PC-9 (cell line): ENCODE measurements at regions not wholly inside any gene's neighbourhood (a gene's known extent, or its start where the extent isn't known, plus 50 kb on each side); places are given as distances from the start of the nearest gene placed in this dataset.

Experiments used
- BruUV-seq: library from RNA; stranded (reverse); fragments of 400-500 nt; replicated peaks from 2 replicates; lab custom pipeline; 2021; lab: Mats Ljungman, UMichigan
- CTCF ChIA-PET: fragments of 300-600 bp; sonication (Branson Sonifier 250); formaldehyde crosslinking; loops from one replicate; lab custom pipeline; 2022; ENCODE audit warnings: antibody characterized with exemption; lab: Charles Lee
- POLR2A ChIA-PET: fragments of 300-600 bp; sonication (Branson Sonifier 250); formaldehyde crosslinking; loops from one replicate; lab custom pipeline; 2022; ENCODE audit warnings: antibody characterized with exemption; ENCODE audit not compliant: unreplicated experiment; lab: Charles Lee
- DNase-seq, 2 experiments: peaks; one replicate each; pipeline versions ENCODE4 v3.0.0 to v3.0.0-alpha.2; 2015 to 2022; ENCODE audit warnings: mixed read lengths in 1 of 2
- H2AFZ ChIP-seq: fragments of 200-600 bp; sonication (generic); 2 replicates; pipeline ENCODE4 v1.8.1; 2017; ENCODE audit warnings: antibody characterized with exemption
- H3F3A ChIP-seq: fragments of 200-600 bp; sonication (generic); 2 replicates; pipeline ENCODE4 v1.8.1; 2017; ENCODE audit warnings: antibody characterized with exemption, mild to moderate bottlenecking, low read depth; ENCODE audit not compliant: insufficient read depth
- H3K27ac ChIP-seq: fragments of 200-600 bp; sonication (generic); 2 replicates; pipeline ENCODE4 v1.6.1; 2016; ENCODE audit warnings: mixed run types
- H3K27me3 ChIP-seq: fragments of 200-600 bp; sonication (generic); 2 replicates; pipeline ENCODE4 v1.6.1; 2016; ENCODE audit warnings: low read depth, mixed run types; ENCODE audit not compliant: insufficient read depth
- H3K36me3 ChIP-seq: fragments of 200-600 bp; sonication (generic); 2 replicates; pipeline ENCODE4 v1.6.1; 2016; ENCODE audit warnings: low read depth, mixed run types
- H3K4me1 ChIP-seq: fragments of 200-600 bp; sonication (generic); replicated peaks from 2 replicates; pipeline ENCODE4 v1.6.1; 2016; ENCODE audit warnings: mixed run types; ENCODE audit not compliant: insufficient read depth
- H3K4me2 ChIP-seq: fragments of 200-600 bp; sonication (generic); 2 replicates; pipeline ENCODE4 v1.6.1; 2017; ENCODE audit warnings: mixed run types
- H3K4me3 ChIP-seq: fragments of 200-600 bp; sonication (generic); 2 replicates; pipeline ENCODE4 v1.6.1; 2016; ENCODE audit warnings: mixed run types
- H3K79me2 ChIP-seq: fragments of 200-600 bp; sonication (generic); 2 replicates; pipeline ENCODE4 v1.6.1; 2017; ENCODE audit warnings: low read depth, mixed run types
- H3K9me2 ChIP-seq: fragments of 200-600 bp; sonication (generic); 2 replicates; pipeline ENCODE4 v1.8.1; 2017; ENCODE audit warnings: mild to moderate bottlenecking; ENCODE audit not compliant: insufficient read depth
- H3K9me3 ChIP-seq: fragments of 200-600 bp; sonication (generic); 2 replicates; pipeline ENCODE4 v1.8.1; 2016; ENCODE audit warnings: low read depth; ENCODE audit not compliant: insufficient read depth
- H4K20me1 ChIP-seq: fragments of 200-600 bp; sonication (generic); 2 replicates; pipeline ENCODE4 v1.8.1; 2017; ENCODE audit not compliant: insufficient read depth
- EZH2 ChIP-seq: fragments of 200-600 bp; sonication (generic); IDR thresholded peaks from 2 replicates; pipeline ENCODE4 v1.8.0; 2017; ENCODE audit warnings: antibody characterized with exemption, low read depth
- intact Hi-C: fragments of 100-400 bp; cut with micrococcal nuclease; formaldehyde crosslinking; loops from one replicate; pipeline ENCODE4 v1.10.0; 2022; ENCODE audit not compliant: unreplicated experiment
- TF ChIP-seq, protein P1 (sequence below): fragments of 200-600 bp; sonication (generic); conservative IDR thresholded peaks from 2 replicates; pipeline ENCODE4 v1.6.1; 2017; ENCODE audit warnings: mixed run types, antibody characterized with exemption, mild to moderate bottlenecking, moderate library complexity

DNA sequence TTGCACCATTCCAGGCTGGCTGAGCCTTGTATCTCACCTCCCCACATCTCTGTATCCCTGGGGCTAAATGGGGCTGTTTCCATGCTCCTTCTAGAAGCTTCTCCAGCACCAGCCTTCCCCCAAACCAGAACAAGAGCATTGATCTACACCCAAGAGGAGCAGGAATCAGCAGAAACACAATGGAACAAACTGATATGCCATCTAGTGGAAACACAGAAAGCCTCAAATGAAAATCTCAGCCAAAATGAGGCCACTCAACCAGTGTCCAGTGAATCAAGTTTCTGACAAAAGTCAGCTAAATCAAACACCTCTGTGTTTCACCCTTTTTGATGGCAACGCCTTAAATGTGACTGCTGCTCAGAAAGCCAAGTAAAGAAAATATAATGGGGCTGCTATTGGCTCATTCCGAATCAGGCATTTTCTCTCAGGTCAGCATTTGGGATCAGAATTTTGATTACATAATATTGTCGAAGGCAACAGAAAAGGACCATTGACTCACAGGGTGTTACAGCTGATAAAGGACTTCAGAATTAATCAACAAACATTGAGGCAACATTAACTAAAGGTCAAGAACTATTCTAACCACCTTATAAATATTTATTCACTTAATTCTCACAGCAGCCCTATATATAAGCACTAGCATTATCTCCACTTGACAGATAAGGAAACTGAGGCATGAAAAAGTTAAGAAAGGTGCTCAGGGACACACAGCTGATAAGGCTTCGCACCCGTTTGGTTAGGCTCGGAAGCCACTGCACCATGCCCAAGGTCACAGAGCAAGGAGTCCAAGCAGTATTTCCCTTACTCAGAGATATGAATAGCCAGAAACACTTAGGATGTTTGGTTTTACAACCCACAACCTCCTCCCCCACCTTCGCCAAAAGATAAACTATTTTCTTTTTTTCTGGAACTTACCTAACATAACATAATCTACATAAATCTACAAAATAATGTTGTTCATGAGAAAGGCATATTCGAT, 85.8 kb upstream of the KCNJ15 start:
- Histone ChIP-seq H3K9me3 (no peaks in the 10 kb centered on the region), H2AFZ (no peak overlapping the region), H3K4me2 (no peak overlapping the region), H3K4me3 (no peak overlapping the region), H3K27me3 (peaks cover under 1% of the 10 kb centered on the region; the same call in 1 of the 2 replicates), H3F3A (no peaks in the 10 kb centered on the region), H3K4me1 (no peaks in the 10 kb centered on the region), H3K79me2 (no peaks in the 10 kb centered on the region), H3K27ac (no peak overlapping the region), H3K36me3 (no peaks in the 10 kb centered on the region), H4K20me1 (no peaks in the 10 kb centered on the region), H3K9me2 (no peaks in the 10 kb centered on the region)
- intact Hi-C loops, result no loop called here
- ChIA-PET CTCF (no interaction called here), POLR2A (no interaction called here)
- DNase-seq, result no peak
- BruUV-seq, result no TSS peak
- no peak for TF ChIP-seq EZH2
- TF ChIP-seq, protein P1, sequence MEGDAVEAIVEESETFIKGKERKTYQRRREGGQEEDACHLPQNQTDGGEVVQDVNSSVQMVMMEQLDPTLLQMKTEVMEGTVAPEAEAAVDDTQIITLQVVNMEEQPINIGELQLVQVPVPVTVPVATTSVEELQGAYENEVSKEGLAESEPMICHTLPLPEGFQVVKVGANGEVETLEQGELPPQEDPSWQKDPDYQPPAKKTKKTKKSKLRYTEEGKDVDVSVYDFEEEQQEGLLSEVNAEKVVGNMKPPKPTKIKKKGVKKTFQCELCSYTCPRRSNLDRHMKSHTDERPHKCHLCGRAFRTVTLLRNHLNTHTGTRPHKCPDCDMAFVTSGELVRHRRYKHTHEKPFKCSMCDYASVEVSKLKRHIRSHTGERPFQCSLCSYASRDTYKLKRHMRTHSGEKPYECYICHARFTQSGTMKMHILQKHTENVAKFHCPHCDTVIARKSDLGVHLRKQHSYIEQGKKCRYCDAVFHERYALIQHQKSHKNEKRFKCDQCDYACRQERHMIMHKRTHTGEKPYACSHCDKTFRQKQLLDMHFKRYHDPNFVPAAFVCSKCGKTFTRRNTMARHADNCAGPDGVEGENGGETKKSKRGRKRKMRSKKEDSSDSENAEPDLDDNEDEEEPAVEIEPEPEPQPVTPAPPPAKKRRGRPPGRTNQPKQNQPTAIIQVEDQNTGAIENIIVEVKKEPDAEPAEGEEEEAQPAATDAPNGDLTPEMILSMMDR, result no peak

DNA sequence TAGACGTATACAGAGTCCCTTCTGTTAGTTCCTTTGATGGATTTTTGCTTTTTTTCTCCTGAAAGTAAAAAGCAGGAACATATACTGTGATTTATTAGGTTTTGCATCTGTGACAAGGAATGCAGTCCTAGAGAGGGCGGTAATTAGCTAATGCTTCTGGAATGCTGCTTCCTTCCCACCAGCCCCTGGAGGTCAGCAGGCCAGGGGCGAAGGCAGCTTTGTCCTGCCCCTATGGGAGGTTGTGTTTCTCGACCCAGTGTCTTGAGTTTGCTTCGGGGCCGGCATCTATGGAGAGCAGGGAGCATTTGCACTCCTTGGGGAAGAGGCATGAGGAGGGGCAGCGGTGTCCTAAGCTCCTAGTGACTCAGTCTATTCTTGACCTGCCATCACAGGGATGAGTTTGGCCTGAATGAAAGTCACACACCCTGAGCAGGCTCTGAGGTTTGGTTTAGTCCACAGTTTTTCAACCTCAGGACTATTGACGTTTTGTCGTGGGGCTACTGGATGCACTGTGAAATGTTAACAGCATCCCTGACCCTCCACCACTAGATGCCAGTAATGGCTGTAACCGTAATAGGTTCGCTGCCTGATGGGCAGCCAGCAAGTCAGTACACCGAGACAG, 85.0 kb upstream of the KCNJ15 start:
- Histone ChIP-seq H3F3A (no peaks in the 10 kb centered on the region), H3K79me2 (no peaks in the 10 kb centered on the region), H4K20me1 (no peaks in the 10 kb centered on the region), H3K4me3 (no peak overlapping the region), H3K9me2 (no peaks in the 10 kb centered on the region), H3K4me1 (no peaks in the 10 kb centered on the region), H3K27ac (no peak overlapping the region), H2AFZ (no peak overlapping the region), H3K4me2 (no peak overlapping the region), H3K27me3 (no peaks in the 10 kb centered on the region), H3K9me3 (no peaks in the 10 kb centered on the region), H3K36me3 (no peaks in the 10 kb centered on the region)
- ChIA-PET CTCF (no interaction called here), POLR2A (no interaction called here)
- intact Hi-C loops, result no loop called here
- DNase-seq, result no peak
- no peak for TF ChIP-seq EZH2
- TF ChIP-seq, protein P1, result no peak
- BruUV-seq, result no TSS peak

DNA sequence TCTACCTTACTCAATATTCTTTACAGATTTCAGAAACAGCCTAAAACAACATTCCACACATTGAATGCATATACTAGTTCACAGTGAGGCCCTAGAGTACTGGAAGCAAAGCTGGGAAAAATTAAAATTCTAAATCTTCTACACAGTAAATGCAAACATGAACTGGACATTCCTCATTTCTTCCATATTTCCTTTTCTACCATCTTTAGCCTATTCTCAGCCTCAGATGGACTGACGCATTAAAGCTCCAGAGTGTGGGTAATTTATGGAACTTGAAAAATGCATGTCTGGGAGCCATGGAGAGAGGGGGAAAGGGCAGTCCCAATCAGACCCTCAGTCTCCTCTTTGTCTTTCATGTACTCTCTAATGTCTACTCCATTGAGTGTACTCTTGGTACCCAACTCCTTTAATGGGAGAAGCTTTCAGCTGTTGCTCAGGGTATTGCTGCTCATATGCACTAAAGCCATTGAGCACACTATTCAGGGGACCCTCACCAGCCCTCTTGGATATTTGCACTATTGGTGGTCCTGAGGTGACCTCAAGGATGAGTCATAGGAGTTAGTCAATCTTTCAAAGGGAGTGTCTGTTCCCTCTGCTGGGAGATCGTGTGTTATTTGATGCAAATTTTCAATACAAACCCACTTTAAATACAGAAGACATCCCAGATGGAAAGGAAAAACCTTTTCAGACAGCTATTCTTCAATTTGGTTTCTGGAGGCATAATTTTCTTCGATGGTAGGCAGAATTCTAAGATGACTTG, 83.3 kb upstream of the KCNJ15 start:
- no peak overlapping the region for H3K27ac ChIP-seq
- no peaks in the 10 kb centered on the region for H3K27me3 ChIP-seq
- intact Hi-C loops, result no loop called here
- no peaks in the 10 kb centered on the region for H3F3A ChIP-seq
- no peaks in the 10 kb centered on the region for H3K4me1 ChIP-seq
- H2AFZ ChIP-seq, result no peak overlapping the region
- TF ChIP-seq, protein P1, result no peak
- no TSS peak for BruUV-seq
- ChIA-PET CTCF (no interaction called here), POLR2A (no interaction called here)
- H4K20me1 ChIP-seq, result no peaks in the 10 kb centered on the region
- H3K4me3 ChIP-seq, result no peak overlapping the region
- no peak for DNase-seq
- H3K79me2 ChIP-seq, result no peaks in the 10 kb centered on the region
- H3K36me3 ChIP-seq, result no peaks in the 10 kb centered on the region
- no peaks in the 10 kb centered on the region for H3K9me2 ChIP-seq
- H3K9me3 ChIP-seq, result no peaks in the 10 kb centered on the region
- H3K4me2 ChIP-seq, result no peak overlapping the region
